Caco-2 (cell line): ENCODE measurements at regions not wholly inside any gene's neighbourhood (a gene's known extent, or its start where the extent isn't known, plus 50 kb on each side); places are given as distances from the start of the nearest gene placed in this dataset.

Experiments used
- BruUV-seq: library from RNA; stranded (reverse); fragments of 400-500 nt; replicated peaks from 2 replicates; lab custom pipeline; 2021; lab: Mats Ljungman, UMichigan
- CTCF ChIA-PET: fragments of 300-600 bp; sonication (Branson Sonifier 250); formaldehyde crosslinking; loops from one replicate; lab custom pipeline; 2022; ENCODE audit warnings: antibody characterized with exemption; lab: Charles Lee
- POLR2A ChIA-PET: fragments of 300-600 bp; sonication (Branson Sonifier 250); formaldehyde crosslinking; loops from one replicate; lab custom pipeline; 2022; ENCODE audit warnings: antibody characterized with exemption; lab: Charles Lee
- DNase-seq, 2 experiments: peaks; one replicate each; pipeline versions ENCODE4 v3.0.0 to v3.0.0-alpha.2; 2020 to 2022
- H3K27me3 ChIP-seq: replicated peaks from 2 replicates; pipeline ENCODE4 v1.6.0; 2011; ENCODE audit warnings: low read length; ENCODE audit not compliant: control insufficient read depth, insufficient read depth
- H3K36me3 ChIP-seq: 2 replicates; pipeline ENCODE4 v1.5.1; 2011; ENCODE audit warnings: low read length; ENCODE audit not compliant: control insufficient read depth, insufficient read depth
- H3K4me1 ChIP-seq: fragments of 250-450 bp; sonication (Bioruptor Pico); 2 replicates; pipeline ENCODE4 v1.5.1; 2020; ENCODE audit warnings: mild to moderate bottlenecking
- H3K4me3 ChIP-seq: 2 replicates; pipeline ENCODE4 v1.5.1; 2011; ENCODE audit warnings: low read depth, mild to moderate bottlenecking, control low read depth, low read length
- H3K9me3 ChIP-seq: fragments of 250-450 bp; sonication (Bioruptor Pico); 2 replicates; pipeline ENCODE4 v1.5.1; 2020; ENCODE audit warnings: mild to moderate bottlenecking, moderate library complexity
- H3K27ac Mint-ChIP-seq: one replicate; pipeline ENCODE4 v1.8.0; 2022; ENCODE audit warnings: mixed read lengths; ENCODE audit not compliant: unreplicated experiment
- H3K27me3 Mint-ChIP-seq: one replicate; pipeline ENCODE4 v1.8.0; 2022; ENCODE audit warnings: mixed read lengths; ENCODE audit not compliant: insufficient read depth, unreplicated experiment
- H3K36me3 Mint-ChIP-seq: one replicate; pipeline ENCODE4 v1.8.0; 2022; ENCODE audit warnings: mild to moderate bottlenecking, mixed read lengths; ENCODE audit not compliant: insufficient read depth, unreplicated experiment
- H3K4me1 Mint-ChIP-seq: one replicate; pipeline ENCODE4 v1.8.0; 2022; ENCODE audit warnings: low read depth, mixed read lengths; ENCODE audit not compliant: unreplicated experiment
- H3K4me3 Mint-ChIP-seq: one replicate; pipeline ENCODE4 v1.8.0; 2022; ENCODE audit warnings: mild to moderate bottlenecking, moderate library complexity, mixed read lengths; ENCODE audit not compliant: unreplicated experiment
- H3K9me3 Mint-ChIP-seq: one replicate; pipeline ENCODE4 v1.8.0; 2022; ENCODE audit warnings: mixed read lengths; ENCODE audit not compliant: unreplicated experiment
- intact Hi-C: fragments of 100-400 bp; cut with micrococcal nuclease; formaldehyde crosslinking; loops from one replicate; pipeline ENCODE4 v1.10.0; 2022; ENCODE audit not compliant: unreplicated experiment
- TF ChIP-seq, protein P1 (sequence below), 2 experiments: fragments of 200-600 bp in 1 of 2; IDR thresholded peaks; 1 replicate in 1 of 2; 2 replicates in 1 of 2; pipeline versions ENCODE4 v1.5.1 to v1.8.0; 2011 to 2022; ENCODE audit warnings: antibody characterized with exemption in 1 of 2, control low read depth in 1 of 2, inconsistent platforms in 1 of 2, low read depth in 1 of 2, low read length in 1 of 2, mild to moderate bottlenecking in 1 of 2, moderate library complexity in 1 of 2; ENCODE audit not compliant: insufficient read depth in 1 of 2, severe bottlenecking in 1 of 2, unreplicated experiment in 1 of 2

DNA sequence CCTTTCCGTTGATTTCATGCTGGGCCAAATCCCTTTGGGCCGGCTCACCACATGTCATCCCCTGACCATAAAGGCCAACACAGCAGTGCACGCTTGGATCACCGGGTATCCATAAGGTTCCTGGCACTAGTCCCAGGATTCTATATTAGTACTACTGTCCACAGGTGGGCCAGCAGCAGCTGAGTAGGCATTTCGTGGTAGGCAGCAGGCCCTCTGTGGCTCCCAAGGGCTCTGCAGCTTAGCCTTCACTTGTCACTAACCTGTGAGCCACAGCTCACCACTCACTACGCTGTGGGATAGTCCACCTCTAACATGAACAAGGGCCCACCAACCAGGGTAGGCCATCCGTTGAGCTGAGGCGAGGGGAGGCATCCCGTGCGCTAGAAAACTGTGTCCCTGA lies 89.2 kb upstream of the MALRD1 start:
- TF ChIP-seq, protein P1, sequence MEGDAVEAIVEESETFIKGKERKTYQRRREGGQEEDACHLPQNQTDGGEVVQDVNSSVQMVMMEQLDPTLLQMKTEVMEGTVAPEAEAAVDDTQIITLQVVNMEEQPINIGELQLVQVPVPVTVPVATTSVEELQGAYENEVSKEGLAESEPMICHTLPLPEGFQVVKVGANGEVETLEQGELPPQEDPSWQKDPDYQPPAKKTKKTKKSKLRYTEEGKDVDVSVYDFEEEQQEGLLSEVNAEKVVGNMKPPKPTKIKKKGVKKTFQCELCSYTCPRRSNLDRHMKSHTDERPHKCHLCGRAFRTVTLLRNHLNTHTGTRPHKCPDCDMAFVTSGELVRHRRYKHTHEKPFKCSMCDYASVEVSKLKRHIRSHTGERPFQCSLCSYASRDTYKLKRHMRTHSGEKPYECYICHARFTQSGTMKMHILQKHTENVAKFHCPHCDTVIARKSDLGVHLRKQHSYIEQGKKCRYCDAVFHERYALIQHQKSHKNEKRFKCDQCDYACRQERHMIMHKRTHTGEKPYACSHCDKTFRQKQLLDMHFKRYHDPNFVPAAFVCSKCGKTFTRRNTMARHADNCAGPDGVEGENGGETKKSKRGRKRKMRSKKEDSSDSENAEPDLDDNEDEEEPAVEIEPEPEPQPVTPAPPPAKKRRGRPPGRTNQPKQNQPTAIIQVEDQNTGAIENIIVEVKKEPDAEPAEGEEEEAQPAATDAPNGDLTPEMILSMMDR (IDR thresholded peaks at IDR 0.05; ENCODE audit: insufficient read depth in 1 of 2, low read depth in 1 of 2, low read length in 1 of 2, severe bottlenecking in 1 of 2, unreplicated experiment in 1 of 2) = no peak
- Histone ChIP-seq H3K4me3 (no peak overlapping the region), H3K9me3 (no peaks in the 10 kb centered on the region), H3K36me3 (no peaks in the 10 kb centered on the region), H3K27me3 (no peaks in the 10 kb centered on the region), H3K4me1 (no peaks in the 10 kb centered on the region)
- DNase-seq = no peak
- H3K27me3 Mint-ChIP-seq = no peaks in the 10 kb centered on the region
- no peaks in the 10 kb centered on the region for H3K9me3 Mint-ChIP-seq
- no peak overlapping the region for H3K4me3 Mint-ChIP-seq
- intact Hi-C loops = no loop called here
- no peak overlapping the region for H3K27ac Mint-ChIP-seq
- ChIA-PET POLR2A (no interaction called here), CTCF (no interaction called here)
- H3K36me3 Mint-ChIP-seq = no peaks in the 10 kb centered on the region
- no TSS peak for BruUV-seq
- H3K4me1 Mint-ChIP-seq = no peaks in the 10 kb centered on the region

DNA sequence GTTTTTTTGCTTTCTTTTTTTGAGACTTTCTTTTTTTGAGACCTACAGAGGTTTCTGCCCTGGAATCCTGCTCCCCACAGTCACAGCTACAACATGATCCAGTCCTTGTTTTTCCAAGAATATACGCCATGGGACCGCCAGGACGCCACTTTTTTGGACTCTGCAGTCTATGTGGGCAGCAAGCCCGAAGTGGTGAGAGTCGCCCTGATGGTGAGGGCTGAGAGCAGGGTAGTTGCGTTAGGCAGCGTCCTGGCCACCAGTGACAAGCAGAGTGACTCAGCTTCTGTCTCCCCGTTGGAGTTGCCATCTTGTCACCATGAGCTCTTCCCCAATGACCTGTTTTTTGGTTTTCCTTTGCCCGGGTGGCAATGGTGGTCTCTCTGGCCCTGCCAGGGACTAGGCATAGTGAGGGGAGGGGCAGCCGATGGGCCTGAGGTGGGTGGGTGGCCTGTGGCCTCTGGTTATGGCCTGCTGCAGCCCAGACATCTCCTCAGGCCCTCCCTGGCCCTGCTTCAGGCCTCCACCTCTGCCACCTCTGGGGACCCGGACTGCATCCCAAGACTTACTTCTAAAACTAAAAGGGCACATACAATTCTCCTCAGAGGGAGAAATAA lies 88.0 kb upstream of the MALRD1 start:
- H3K9me3 Mint-ChIP-seq = no peaks in the 10 kb centered on the region
- no peaks in the 10 kb centered on the region for H3K4me1 Mint-ChIP-seq
- H3K27ac Mint-ChIP-seq = no peak overlapping the region
- Histone ChIP-seq H3K9me3 (no peaks in the 10 kb centered on the region), H3K36me3 (no peaks in the 10 kb centered on the region), H3K27me3 (no peaks in the 10 kb centered on the region), H3K4me1 (no peaks in the 10 kb centered on the region), H3K4me3 (no peak overlapping the region)
- intact Hi-C loops = no loop called here
- TF ChIP-seq, protein P1 (IDR thresholded peaks at IDR 0.05; ENCODE audit: insufficient read depth in 1 of 2, low read depth in 1 of 2, low read length in 1 of 2, severe bottlenecking in 1 of 2, unreplicated experiment in 1 of 2) = no peak
- H3K27me3 Mint-ChIP-seq = no peaks in the 10 kb centered on the region
- POLR2A ChIA-PET = no interaction called here
- DNase-seq = no peak
- CTCF ChIA-PET = no interaction called here
- no TSS peak for BruUV-seq
- no peaks in the 10 kb centered on the region for H3K36me3 Mint-ChIP-seq
- H3K4me3 Mint-ChIP-seq = no peak overlapping the region

DNA sequence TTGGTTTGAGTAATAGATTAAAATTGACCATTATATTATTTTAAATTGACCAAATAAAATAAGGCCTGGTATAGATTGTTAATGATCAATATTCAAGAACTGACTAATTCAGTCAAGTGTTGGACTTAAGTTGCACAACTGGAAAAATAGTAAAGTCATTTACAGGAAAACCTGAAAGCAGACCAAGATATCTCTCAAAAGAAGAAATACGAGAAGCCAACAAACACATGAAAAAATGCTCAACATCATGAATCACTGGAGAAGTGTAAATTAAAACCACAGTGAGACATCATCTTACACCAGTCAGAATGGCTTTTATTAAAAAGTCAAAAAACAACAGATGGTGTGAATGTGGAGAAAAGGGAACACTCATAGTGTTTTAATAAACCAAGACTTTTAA lies 80.4 kb upstream of the MALRD1 start:
- no peaks in the 10 kb centered on the region for H3K36me3 Mint-ChIP-seq

More for the DNA sequence above, 80.4 kb upstream of the MALRD1 start:
- Histone ChIP-seq H3K4me3 (no peak overlapping the region), H3K9me3 (no peaks in the 10 kb centered on the region; the same call in 1 of the 2 replicates), H3K4me1 (no peaks in the 10 kb centered on the region), H3K27me3 (no peaks in the 10 kb centered on the region), H3K36me3 (no peaks in the 10 kb centered on the region)
- Mint-ChIP-seq H3K9me3 (peaks cover 40% of the 10 kb centered on the region), H3K4me3 (no peak overlapping the region), H3K4me1 (peaks cover 7% of the 10 kb centered on the region), H3K27me3 (no peaks in the 10 kb centered on the region), H3K27ac (no peak overlapping the region)
- POLR2A ChIA-PET = no interaction called here
- no peak for DNase-seq
- CTCF ChIA-PET = no interaction called here
- BruUV-seq = no TSS peak
- TF ChIP-seq, protein P1 (IDR thresholded peaks at IDR 0.05; ENCODE audit: insufficient read depth in 1 of 2, low read depth in 1 of 2, low read length in 1 of 2, severe bottlenecking in 1 of 2, unreplicated experiment in 1 of 2) = no peak
- intact Hi-C loops = no loop called here
